RWPE2 (cell line): ENCODE measurements at regions not wholly inside any gene's neighbourhood (a gene's known extent, or its start where the extent isn't known, plus 50 kb on each side); places are given as distances from the start of the nearest gene placed in this dataset.

Experiments used
- ATAC-seq: fragments of 200-7000 bp; cut with Tn5 transposase; 3 replicates; pipeline ENCODE4 v1.9.1; 2021; ENCODE audit warnings: low read depth
- DNase-seq: peaks from one replicate; pipeline ENCODE4 v3.0.0-alpha.2; 2020; ENCODE audit warnings: low spot score
- H3K27ac ChIP-seq: fragments of 450-650 bp; 2 replicates; pipeline ENCODE4 v1.5.1; 2017; ENCODE audit warnings: mild to moderate bottlenecking; ENCODE audit not compliant: poor library complexity, severe bottlenecking
- H3K27me3 ChIP-seq: fragments of 250-450 bp; sonication (Bioruptor Pico); 2 replicates; pipeline ENCODE4 v1.5.1; 2021; ENCODE audit warnings: mild to moderate bottlenecking, moderate library complexity; ENCODE audit not compliant: insufficient read depth, poor library complexity, severe bottlenecking
- H3K36me3 ChIP-seq: fragments of 250-450 bp; sonication (Bioruptor Pico); 2 replicates; pipeline ENCODE4 v1.5.1; 2020; ENCODE audit warnings: low read depth, mild to moderate bottlenecking, moderate library complexity
- H3K4me1 ChIP-seq: fragments of 250-450 bp; sonication (Bioruptor Pico); 2 replicates; pipeline ENCODE4 v1.5.1; 2021; ENCODE audit warnings: mild to moderate bottlenecking, moderate library complexity; ENCODE audit not compliant: insufficient read depth, poor library complexity, severe bottlenecking
- H3K4me3 ChIP-seq: fragments of 250-450 bp; sonication (Bioruptor Pico); 2 replicates; pipeline ENCODE4 v1.5.1; 2021; ENCODE audit warnings: mild to moderate bottlenecking, moderate library complexity; ENCODE audit not compliant: severe bottlenecking
- H3K9me3 ChIP-seq: fragments of 250-450 bp; sonication (Bioruptor Pico); 2 replicates; pipeline ENCODE4 v1.5.1; 2021; ENCODE audit warnings: mild to moderate bottlenecking, moderate library complexity; ENCODE audit not compliant: severe bottlenecking
- TF ChIP-seq, protein P1 (sequence below): fragments of 450-650 bp; IDR thresholded peaks from one replicate; pipeline ENCODE4 v1.5.1; 2017; ENCODE audit warnings: mild to moderate bottlenecking, moderate library complexity; ENCODE audit not compliant: poor library complexity, severe bottlenecking

DNA sequence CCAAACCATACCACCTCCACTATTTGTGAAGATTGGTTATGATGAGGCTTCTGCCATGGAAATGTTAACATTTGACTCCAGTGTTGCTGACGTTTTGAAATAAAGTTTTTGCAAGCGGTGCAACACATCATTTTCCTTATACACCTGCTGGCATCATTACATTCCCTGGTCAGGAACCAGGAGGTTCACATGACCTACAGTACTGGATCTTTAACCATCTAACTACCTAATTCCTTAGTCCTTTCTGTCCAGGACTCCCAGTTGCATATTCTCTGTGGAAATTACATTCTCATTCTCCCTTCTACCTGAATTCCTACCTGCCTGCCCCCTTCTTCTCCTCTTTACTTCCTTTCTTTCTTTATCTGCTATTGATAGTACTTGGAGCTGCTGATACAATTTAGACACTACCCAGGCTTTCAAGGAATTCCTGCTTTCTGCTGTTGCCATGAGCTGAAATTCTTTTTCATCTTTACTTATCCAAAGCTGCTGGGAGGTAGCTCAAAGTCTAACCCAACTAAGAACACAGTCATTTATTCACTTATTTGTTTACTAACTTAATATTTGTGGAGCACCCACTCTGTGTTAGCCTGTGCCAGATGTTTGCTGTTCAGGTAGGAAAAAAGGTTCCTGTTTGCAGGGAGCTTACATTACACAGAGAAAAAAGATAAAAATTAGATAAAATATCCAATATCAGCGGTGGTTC is 144.2 kb downstream of the EDEM1 start:
- DNase-seq (no peak), ATAC-seq (no peak)
- Histone ChIP-seq H3K9me3 (no peaks in the 10 kb centered on the region), H3K4me1 (peaks cover 6% of the 10 kb centered on the region), H3K36me3 (no peaks in the 10 kb centered on the region), H3K27ac (no peak overlapping the region), H3K27me3 (no peaks in the 10 kb centered on the region), H3K4me3 (no peak overlapping the region)
- TF ChIP-seq, protein P1, sequence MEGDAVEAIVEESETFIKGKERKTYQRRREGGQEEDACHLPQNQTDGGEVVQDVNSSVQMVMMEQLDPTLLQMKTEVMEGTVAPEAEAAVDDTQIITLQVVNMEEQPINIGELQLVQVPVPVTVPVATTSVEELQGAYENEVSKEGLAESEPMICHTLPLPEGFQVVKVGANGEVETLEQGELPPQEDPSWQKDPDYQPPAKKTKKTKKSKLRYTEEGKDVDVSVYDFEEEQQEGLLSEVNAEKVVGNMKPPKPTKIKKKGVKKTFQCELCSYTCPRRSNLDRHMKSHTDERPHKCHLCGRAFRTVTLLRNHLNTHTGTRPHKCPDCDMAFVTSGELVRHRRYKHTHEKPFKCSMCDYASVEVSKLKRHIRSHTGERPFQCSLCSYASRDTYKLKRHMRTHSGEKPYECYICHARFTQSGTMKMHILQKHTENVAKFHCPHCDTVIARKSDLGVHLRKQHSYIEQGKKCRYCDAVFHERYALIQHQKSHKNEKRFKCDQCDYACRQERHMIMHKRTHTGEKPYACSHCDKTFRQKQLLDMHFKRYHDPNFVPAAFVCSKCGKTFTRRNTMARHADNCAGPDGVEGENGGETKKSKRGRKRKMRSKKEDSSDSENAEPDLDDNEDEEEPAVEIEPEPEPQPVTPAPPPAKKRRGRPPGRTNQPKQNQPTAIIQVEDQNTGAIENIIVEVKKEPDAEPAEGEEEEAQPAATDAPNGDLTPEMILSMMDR: no peak

DNA sequence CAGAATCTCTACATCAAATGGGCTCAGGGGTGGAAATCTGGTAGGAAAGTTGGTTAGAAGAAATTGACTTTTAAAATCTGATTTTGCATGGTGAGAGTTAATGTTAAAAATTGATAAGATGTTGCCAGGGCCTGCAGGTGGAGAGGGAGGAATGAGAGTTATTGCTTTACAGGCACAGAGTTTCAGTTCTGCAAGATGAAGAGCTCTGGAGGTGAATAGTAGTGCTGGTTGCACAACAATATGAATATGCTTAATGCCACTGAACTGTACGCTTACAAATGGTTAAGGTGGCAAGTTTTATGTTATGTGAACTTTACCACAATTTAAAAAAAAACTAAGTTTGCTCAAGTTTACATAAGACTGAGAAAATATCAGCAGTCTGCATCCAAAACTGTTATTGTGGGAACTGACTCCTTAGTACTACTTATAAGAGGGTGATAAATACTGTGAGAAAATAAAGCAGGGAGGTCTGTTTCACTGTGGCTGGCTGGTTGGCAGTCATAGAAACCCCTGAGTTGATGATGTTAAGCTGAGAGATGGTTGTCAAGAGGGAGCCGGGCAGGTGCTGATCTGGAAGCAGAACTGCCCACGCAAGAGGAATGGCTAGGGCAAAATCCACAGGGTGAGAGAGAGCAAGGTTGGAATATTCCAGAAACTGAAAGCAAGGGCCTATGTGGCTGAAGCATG is 144.9 kb downstream of the EDEM1 start:
- Histone ChIP-seq H3K9me3 (no peaks in the 10 kb centered on the region), H3K27me3 (no peaks in the 10 kb centered on the region), H3K4me1 (peaks cover 6% of the 10 kb centered on the region), H3K27ac (no peak overlapping the region), H3K36me3 (no peaks in the 10 kb centered on the region), H3K4me3 (no peak overlapping the region)
- ATAC-seq: no peak
- no peak for DNase-seq
- TF ChIP-seq, protein P1: no peak

DNA sequence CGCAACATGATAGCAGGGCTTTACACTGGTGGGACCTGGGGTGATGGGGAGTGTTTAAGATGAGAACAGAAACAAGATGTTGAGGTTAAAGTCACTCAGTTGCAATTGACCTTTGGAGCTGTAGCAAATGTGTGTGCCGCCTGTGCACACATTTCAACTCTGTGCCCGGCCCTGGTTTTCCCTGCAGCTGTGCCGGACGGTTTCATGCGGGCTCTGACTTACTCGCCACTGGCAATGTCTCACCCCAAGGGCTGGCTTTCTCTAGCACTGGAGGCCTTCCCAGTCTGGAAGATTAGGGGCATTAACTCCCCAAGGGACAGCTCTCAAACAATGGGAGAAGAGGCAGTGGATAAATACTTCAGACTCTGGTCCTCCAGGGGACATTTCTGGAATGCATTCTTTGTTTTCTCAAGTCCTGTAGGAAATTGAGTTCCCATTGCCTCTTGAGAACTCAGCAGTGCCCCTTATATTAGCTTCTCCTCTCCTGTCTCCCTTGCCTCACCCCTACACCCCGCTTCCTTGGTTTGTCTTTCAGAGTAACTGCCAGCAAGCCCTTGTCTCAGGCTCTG is 152.5 kb downstream of the EDEM1 start:
- TF ChIP-seq, protein P1: no peak
- no peak for DNase-seq
- H3K4me3 ChIP-seq: no peak overlapping the region
- H3K27me3 ChIP-seq: no peaks in the 10 kb centered on the region
- H3K4me1 ChIP-seq: no peaks in the 10 kb centered on the region
- no peaks in the 10 kb centered on the region for H3K9me3 ChIP-seq
- ATAC-seq: no peak
- H3K36me3 ChIP-seq: no peaks in the 10 kb centered on the region
- H3K27ac ChIP-seq: no peak overlapping the region

DNA sequence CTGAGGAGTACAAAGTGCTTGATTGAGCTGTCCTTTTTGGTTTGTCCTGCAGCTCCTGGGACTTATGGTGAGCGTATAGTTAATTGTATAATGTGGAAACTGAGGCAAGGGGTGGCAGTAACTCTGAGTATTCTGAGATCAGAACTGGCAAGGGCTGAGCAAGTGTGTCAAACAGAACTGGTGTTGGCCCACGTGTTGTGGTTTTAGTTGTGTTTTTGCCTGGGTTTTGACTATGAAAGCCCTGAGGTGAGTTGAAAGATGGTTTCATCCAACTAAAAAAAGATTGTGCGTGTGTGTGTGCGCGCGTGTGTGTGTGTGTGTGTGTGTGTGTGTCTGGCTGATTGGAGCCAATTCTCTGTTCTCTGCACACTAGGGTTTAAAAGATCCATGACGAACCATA is 154.1 kb downstream of the EDEM1 start:
- H3K27me3 ChIP-seq: no peaks in the 10 kb centered on the region
- H3K4me3 ChIP-seq: no peak overlapping the region
- H3K9me3 ChIP-seq: no peaks in the 10 kb centered on the region
- no peaks in the 10 kb centered on the region for H3K4me1 ChIP-seq
- H3K36me3 ChIP-seq: no peaks in the 10 kb centered on the region
- ATAC-seq: no peak
- TF ChIP-seq, protein P1: no peak
- DNase-seq: no peak
- H3K27ac ChIP-seq: no peak overlapping the region
